H1 (cell line): ENCODE measurements at regions not wholly inside any gene's neighbourhood (a gene's known extent, or its start where the extent isn't known, plus 50 kb on each side); places are given as distances from the start of the nearest gene placed in this dataset.
"Not testable (repeated sequence)": the region's sequence is repeated elsewhere in the genome, so short reads cannot be mapped to it uniquely, and the experiment has no call there.

Experiments used
- CTCF ChIA-PET: fragments of 300-600 bp; sonication (Branson Sonifier 250); formaldehyde crosslinking; loops from one replicate; lab custom pipeline; 2021; ENCODE audit not compliant: partially characterized antibody; lab: Charles Lee
- POLR2A ChIA-PET: fragments of 300-600 bp; sonication (Branson Sonifier 250); formaldehyde crosslinking; loops from one replicate; lab custom pipeline; 2021; ENCODE audit warnings: inconsistent platforms; ENCODE audit not compliant: partially characterized antibody; lab: Charles Lee
- DNase-seq, 2 experiments: peaks; one replicate each; pipeline versions ENCODE4 v3.0.0 to v3.0.0-alpha.2; 2010 to 2022; ENCODE audit warnings: low spot score in 2 of 2, low read depth in 1 of 2, mixed read lengths in 1 of 2
- FAIRE-seq: peaks from 2 replicates; lab custom pipeline; 2011; peaks lifted over from hg19 to GRCh38; lab: Jason Lieb, UNC
- H2AFZ ChIP-seq: 2 replicates; pipeline ENCODE4 v1.8.1; 2012; ENCODE audit warnings: low read length, inconsistent platforms
- H2AK5ac ChIP-seq: 2 replicates; pipeline ENCODE4 v1.6.1; 2013; ENCODE audit warnings: low read depth, low read length
- H2BK120ac ChIP-seq: replicated peaks from 2 replicates; pipeline ENCODE3; 2013; ENCODE audit warnings: low read depth, low read length, inconsistent platforms
- H2BK12ac ChIP-seq: 2 replicates; pipeline ENCODE4 v1.6.1; 2013; ENCODE audit warnings: low read depth, low read length
- H2BK15ac ChIP-seq: 2 replicates; pipeline ENCODE4 v1.6.1; 2013; ENCODE audit warnings: low read length
- H2BK20ac ChIP-seq: 2 replicates; pipeline ENCODE4 v1.6.1; 2013; ENCODE audit warnings: low read length
- H2BK5ac ChIP-seq: 2 replicates; pipeline ENCODE4 v1.6.1; 2013; ENCODE audit warnings: low read depth, low read length
- H3K14ac ChIP-seq: 2 replicates; pipeline ENCODE4 v1.6.1; 2013; ENCODE audit warnings: inconsistent platforms; ENCODE audit not compliant: insufficient read length
- H3K18ac ChIP-seq: 2 replicates; pipeline ENCODE4 v1.6.1; 2013; ENCODE audit warnings: low read length; ENCODE audit errors: extremely low read depth
- H3K23ac ChIP-seq: 2 replicates; pipeline ENCODE4 v1.6.1; 2013; ENCODE audit warnings: inconsistent platforms; ENCODE audit not compliant: insufficient read length
- H3K23me2 ChIP-seq: 2 replicates; pipeline ENCODE4 v1.6.1; 2013; ENCODE audit warnings: low read depth, low read length
- H3K27ac ChIP-seq: 2 replicates; pipeline ENCODE4 v1.6.1; 2011; ENCODE audit warnings: low read depth, low read length, inconsistent platforms
- H3K27me3 ChIP-seq, 4 experiments: replicated peaks in 1 of 4; 1 replicate in 1 of 4; 2 replicates in 3 of 4; pipeline versions ENCODE4 v1.6.1 to v1.8.1; 2011 to 2013; ENCODE audit warnings: low read length in 3 of 4, mild to moderate bottlenecking in 3 of 4, inconsistent platforms in 2 of 4, mixed read lengths in 2 of 4, moderate library complexity in 1 of 4; ENCODE audit not compliant: control insufficient read depth in 3 of 4, insufficient read depth in 3 of 4; ENCODE audit errors: extremely low read depth in 1 of 4
- H3K36me3 ChIP-seq, 4 experiments: 2 replicates each; pipeline versions ENCODE4 v1.6.1 to v1.8.1; 2011 to 2013; ENCODE audit warnings: mild to moderate bottlenecking in 4 of 4, low read length in 3 of 4, moderate library complexity in 2 of 4, control low read depth in 1 of 4, inconsistent platforms in 1 of 4; ENCODE audit not compliant: insufficient read depth in 4 of 4, control insufficient read depth in 2 of 4
- H3K4ac ChIP-seq: replicated peaks from 2 replicates; pipeline ENCODE3; 2013; ENCODE audit warnings: low read length, low read depth, mixed read lengths, inconsistent platforms; ENCODE audit not compliant: insufficient read length
- H3K4me1 ChIP-seq, 4 experiments: replicated peaks in 1 of 4; 1 replicate in 1 of 4; 2 replicates in 3 of 4; pipeline versions ENCODE4 v1.6.1 to v1.8.1; 2011 to 2013; ENCODE audit warnings: low read length in 3 of 4, inconsistent platforms in 2 of 4, mixed read lengths in 1 of 4; ENCODE audit not compliant: insufficient read depth in 4 of 4, control insufficient read depth in 3 of 4
- H3K4me2 ChIP-seq, 2 experiments: 2 replicates each; pipeline versions ENCODE4 v1.6.1 to v1.8.1; 2011 to 2013; ENCODE audit warnings: low read depth in 2 of 2, low read length in 2 of 2, control low read depth in 1 of 2, inconsistent platforms in 1 of 2, mild to moderate bottlenecking in 1 of 2; ENCODE audit not compliant: insufficient read depth in 1 of 2
- H3K4me3 ChIP-seq, 4 experiments: fragments of 200-600, 300-600 bp in 1 of 4; sonication (generic), shearing (Covaris generic), sonication (Bioruptor Twin) in 1 of 4; 2 replicates each; pipeline versions ENCODE4 v1.5.1 to v1.8.1; 2011 to 2016; ENCODE audit warnings: low read length in 4 of 4, low read depth in 3 of 4, control low read depth in 2 of 4, inconsistent platforms in 2 of 4, mild to moderate bottlenecking in 2 of 4, mixed read lengths in 1 of 4, moderate library complexity in 1 of 4; ENCODE audit not compliant: insufficient read depth in 2 of 4; ENCODE audit errors: extremely low read depth in 1 of 4
- H3K56ac ChIP-seq: replicated peaks from 2 replicates; pipeline ENCODE3; 2013; ENCODE audit warnings: low read depth, mild to moderate bottlenecking, mixed read lengths, low read length, inconsistent platforms; ENCODE audit not compliant: insufficient read length
- H3K79me1 ChIP-seq: 2 replicates; pipeline ENCODE4 v1.6.1; 2013; ENCODE audit warnings: low read depth, low read length, control low read depth
- H3K79me2 ChIP-seq, 2 experiments: 2 replicates each; pipeline versions ENCODE4 v1.6.1 to v1.8.1; 2012 to 2013; ENCODE audit warnings: low read length in 2 of 2, mild to moderate bottlenecking in 2 of 2, inconsistent platforms in 1 of 2; ENCODE audit not compliant: insufficient read depth in 2 of 2, control insufficient read depth in 1 of 2
- H3K9ac ChIP-seq, 4 experiments: replicated peaks in 1 of 4; 1 replicate in 1 of 4; 2 replicates in 3 of 4; pipeline versions ENCODE4 v1.6.1 to v1.8.1; 2011 to 2013; ENCODE audit warnings: low read depth in 3 of 4, low read length in 3 of 4, control low read depth in 2 of 4, mild to moderate bottlenecking in 2 of 4, moderate library complexity in 2 of 4, inconsistent platforms in 1 of 4; ENCODE audit errors: extremely low read depth in 1 of 4
- H3K9me3 ChIP-seq, 2 experiments: 2 replicates each; pipeline versions ENCODE4 v1.6.1 to v1.8.1; 2012 to 2013; ENCODE audit warnings: mild to moderate bottlenecking in 2 of 2, moderate library complexity in 2 of 2, control low read depth in 1 of 2, inconsistent platforms in 1 of 2, low read depth in 1 of 2, low read length in 1 of 2, mixed read lengths in 1 of 2; ENCODE audit not compliant: insufficient read depth in 2 of 2
- H4K20me1 ChIP-seq, 2 experiments: replicated peaks in 1 of 2; 2 replicates each; pipeline versions ENCODE3 to v1.8.1; 2011 to 2013; ENCODE audit warnings: inconsistent platforms in 2 of 2, low read length in 2 of 2, mild to moderate bottlenecking in 1 of 2; ENCODE audit not compliant: insufficient read depth in 2 of 2, control insufficient read depth in 1 of 2
- H4K5ac ChIP-seq: 2 replicates; pipeline ENCODE4 v1.6.1; 2013; ENCODE audit warnings: low read length, low read depth, mixed read lengths, inconsistent platforms; ENCODE audit not compliant: insufficient read length
- H4K8ac ChIP-seq: 2 replicates; pipeline ENCODE4 v1.8.0; 2013; ENCODE audit warnings: mild to moderate bottlenecking, moderate library complexity, low read length, inconsistent platforms; ENCODE audit not compliant: insufficient read depth; ENCODE audit errors: extremely low read depth
- H4K91ac ChIP-seq: replicated peaks from 2 replicates; pipeline ENCODE3; 2013; ENCODE audit warnings: low read length, mixed read lengths, inconsistent platforms; ENCODE audit not compliant: insufficient read length
- WGBS, 2 experiments: shearing (Covaris generic) in 1 of 2; methylation state at CpG; one replicate each; pipeline versions ENCODE4 v1.1.6 to v1.1.7; 2013 to 2015; ENCODE audit warnings: low lambda C conversion rate in 2 of 2, mixed read lengths in 2 of 2, inconsistent platforms in 1 of 2, low coverage in 1 of 2, missing lambda C conversion rate in 1 of 2; ENCODE audit not compliant: insufficient replicate concordance in 2 of 2, insufficient coverage in 1 of 2, insufficient read length in 1 of 2; ENCODE audit errors: extremely low coverage in 1 of 2, missing lambda C conversion rate in 1 of 2; 5-methylcytosine and 5-hydroxymethylcytosine counted together

DNA sequence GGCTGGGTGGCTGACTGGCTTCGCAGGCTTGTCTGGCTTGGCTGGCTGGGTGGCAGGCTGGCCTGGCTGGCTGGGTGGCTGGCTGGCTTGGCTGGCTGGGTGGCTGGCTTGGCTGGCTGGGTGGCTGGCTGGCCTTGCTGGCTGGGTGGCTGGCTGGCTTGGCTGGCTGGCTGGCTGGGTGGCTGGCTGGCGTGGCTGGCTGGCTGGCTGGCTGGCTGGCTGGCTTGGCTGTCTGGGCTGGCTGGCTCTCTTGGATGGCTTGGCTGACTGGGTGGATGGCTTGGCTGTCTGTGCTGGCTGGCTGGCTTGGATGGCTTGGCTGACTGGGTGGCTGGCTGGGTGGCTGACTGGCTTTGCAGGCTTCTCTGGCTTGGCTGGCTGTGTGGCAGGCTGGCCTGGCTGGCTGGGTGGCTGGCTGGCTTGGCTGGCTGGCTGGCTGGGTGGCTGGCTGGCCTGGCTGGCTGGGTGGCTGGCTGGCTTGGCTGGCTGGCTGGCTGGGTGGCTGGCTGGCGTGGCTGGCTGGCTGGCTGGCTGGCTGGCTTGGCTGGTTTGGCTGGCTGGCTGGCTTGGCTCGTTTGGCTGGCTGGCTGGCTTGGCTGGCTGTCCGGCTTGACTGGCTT lies 2808.1 kb downstream of the RPIA start:
- H2AFZ ChIP-seq, H2BK12ac ChIP-seq, H4K91ac ChIP-seq, H3K4me2 ChIP-seq, H3K9ac ChIP-seq, H2BK5ac ChIP-seq, H3K27ac ChIP-seq, H3K23ac ChIP-seq, H4K20me1 ChIP-seq, H2BK15ac ChIP-seq, H2AK5ac ChIP-seq, H3K9me3 ChIP-seq, H3K4me3 ChIP-seq, FAIRE-seq, H3K18ac ChIP-seq, H3K79me1 ChIP-seq, H3K27me3 ChIP-seq, H3K23me2 ChIP-seq, H2BK120ac ChIP-seq, H3K4me1 ChIP-seq, H3K56ac ChIP-seq, H2BK20ac ChIP-seq, H4K5ac ChIP-seq, CTCF ChIA-PET, H3K79me2 ChIP-seq, H3K36me3 ChIP-seq, H3K14ac ChIP-seq, H3K4ac ChIP-seq, POLR2A ChIA-PET: not testable (repeated sequence)
- WGBS, 2 experiments = 71% methylated on average over 5 of the region's 5 CpGs; no CpG with 5 or more reads in 1 of the 2 experiments
- peak overlapping the region; percentile 51; the same call in 1 of the 2 replicates for H4K8ac ChIP-seq
- peak in 1 of 2 experiments; percentile 51 for DNase-seq
